ENCODE measurements at regions not wholly inside any gene's neighbourhood (a gene's known extent, or its start where the extent isn't known, plus 50 kb on each side); places are given as distances from the start of the nearest gene placed in this dataset.

DNA sequence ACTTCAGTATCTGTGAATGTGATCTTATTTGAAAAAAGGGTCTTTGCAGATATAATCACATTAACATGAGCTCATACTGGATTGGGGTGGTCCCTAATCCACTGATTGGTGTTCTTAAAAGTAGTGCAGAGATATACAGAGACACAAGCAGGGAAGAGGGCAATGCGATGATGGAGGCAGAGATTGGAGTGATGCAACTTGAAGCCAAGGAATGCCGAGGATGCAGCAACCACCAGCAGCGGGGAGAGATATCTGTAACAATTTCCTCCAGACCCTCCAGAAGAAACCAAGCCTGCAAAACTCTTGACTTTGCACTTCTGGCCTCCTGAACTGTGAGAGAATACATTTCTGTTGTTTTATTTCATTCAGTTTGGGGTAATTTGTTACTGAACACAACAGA, 171.0 kb upstream of the MBNL1 start (continued):
- TF ChIP-seq NR2C2 (CRISPR knock-in tag; IDR thresholded peaks at IDR 0.05) (no peak), PREB (CRISPR knock-in tag; IDR thresholded peaks at IDR 0.05; ENCODE audit: borderline replicate concordance) (no peak), ZNF671 (CRISPR knock-in tag; IDR thresholded peaks at IDR 0.05) (no peak), CREB1 (CRISPR knock-in tag; IDR thresholded peaks at IDR 0.05) (no peak), TP53 (CRISPR knock-in tag; IDR thresholded peaks at IDR 0.05) (no peak), FOXK1 (CRISPR knock-in tag; IDR thresholded peaks at IDR 0.05) (no peak), NR3C1 (CRISPR knock-in tag; conservative IDR thresholded peaks at IDR 0.05; ENCODE audit: low read depth) (no peak)
- TF ChIP-seq, protein P1, sequence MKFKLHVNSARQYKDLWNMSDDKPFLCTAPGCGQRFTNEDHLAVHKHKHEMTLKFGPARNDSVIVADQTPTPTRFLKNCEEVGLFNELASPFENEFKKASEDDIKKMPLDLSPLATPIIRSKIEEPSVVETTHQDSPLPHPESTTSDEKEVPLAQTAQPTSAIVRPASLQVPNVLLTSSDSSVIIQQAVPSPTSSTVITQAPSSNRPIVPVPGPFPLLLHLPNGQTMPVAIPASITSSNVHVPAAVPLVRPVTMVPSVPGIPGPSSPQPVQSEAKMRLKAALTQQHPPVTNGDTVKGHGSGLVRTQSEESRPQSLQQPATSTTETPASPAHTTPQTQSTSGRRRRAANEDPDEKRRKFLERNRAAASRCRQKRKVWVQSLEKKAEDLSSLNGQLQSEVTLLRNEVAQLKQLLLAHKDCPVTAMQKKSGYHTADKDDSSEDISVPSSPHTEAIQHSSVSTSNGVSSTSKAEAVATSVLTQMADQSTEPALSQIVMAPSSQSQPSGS (CRISPR knock-in tag; IDR thresholded peaks at IDR 0.05; ENCODE audit: borderline replicate concordance, low read depth), result no peak

- H3K9me3 Mint-ChIP-seq, result no peaks in the 10 kb centered on the region
- no peak overlapping the region for H3K4me3 Mint-ChIP-seq
- H3K4me1 Mint-ChIP-seq, result peaks cover 3% of the 10 kb centered on the region; the same call in 1 of the 2 replicates
- ATAC-seq, result peak; percentile 73
- DNase-seq (ENCODE audit: low spot score), result no peak
- H3K27ac Mint-ChIP-seq, result no peak overlapping the region
- CTCF ChIA-PET, result interaction anchor here (1.3 kb wide), 1 partner anchor 372 kb away, joined by 4 read pairs; no protein-coding TSS in a partner anchor
- POLR2A ChIA-PET, result no interaction called here
- TF ChIP-seq ZNF396 (CRISPR knock-in tag; IDR thresholded peaks at IDR 0.05; ENCODE audit: borderline replicate concordance) (no peak), AFF4 (CRISPR knock-in tag; IDR thresholded peaks at IDR 0.05; ENCODE audit: borderline replicate concordance) (no peak), ZBTB21 (CRISPR knock-in tag; IDR thresholded peaks at IDR 0.05; ENCODE audit: borderline replicate concordance) (no peak), ZNF219 (CRISPR knock-in tag; IDR thresholded peaks at IDR 0.05; ENCODE audit: borderline replicate concordance) (no peak)
- no peaks in the 10 kb centered on the region for H3K27me3 Mint-ChIP-seq (ENCODE audit: low read depth)
- H3K36me3 Mint-ChIP-seq, result no peaks in the 10 kb centered on the region
Observed at GRCh38 chr3:152100491-152101132, 168.1 kb upstream of the MBNL1 start.

DNA sequence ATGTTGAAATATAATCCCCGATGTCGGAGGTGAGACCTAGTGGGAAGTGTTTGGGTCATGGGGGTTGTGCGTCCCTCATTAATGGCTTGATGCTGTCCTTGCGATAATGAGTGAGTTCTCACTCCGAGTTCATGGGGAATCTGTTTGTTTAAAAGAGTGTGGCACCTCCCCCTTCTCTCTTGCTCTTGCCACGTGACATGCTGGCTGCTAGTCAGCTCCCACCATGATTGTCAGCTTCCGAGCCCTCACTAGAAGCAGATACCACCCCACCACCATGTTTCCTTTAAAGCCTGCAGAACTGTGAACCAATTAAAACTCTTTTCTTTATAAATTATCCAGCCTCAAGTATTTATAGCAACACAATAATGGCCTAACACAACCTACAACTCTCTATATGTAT, 166.3 kb upstream of the MBNL1 start:
- no peak overlapping the region for H3K4me3 Mint-ChIP-seq
- ChIA-PET POLR2A (no interaction called here), CTCF (no interaction called here)
- no peak for ATAC-seq
- no peaks in the 10 kb centered on the region for H3K27me3 Mint-ChIP-seq (ENCODE audit: low read depth)
- no peaks in the 10 kb centered on the region for H3K36me3 Mint-ChIP-seq
- TF ChIP-seq GRHL2 (CRISPR knock-in tag; IDR thresholded peaks at IDR 0.05; ENCODE audit: insufficient replicate concordance, severe bottlenecking), result no peak
- TF ChIP-seq SMAD4 (CRISPR knock-in tag; IDR thresholded peaks at IDR 0.05), result no peak
- TF ChIP-seq, protein P2, sequence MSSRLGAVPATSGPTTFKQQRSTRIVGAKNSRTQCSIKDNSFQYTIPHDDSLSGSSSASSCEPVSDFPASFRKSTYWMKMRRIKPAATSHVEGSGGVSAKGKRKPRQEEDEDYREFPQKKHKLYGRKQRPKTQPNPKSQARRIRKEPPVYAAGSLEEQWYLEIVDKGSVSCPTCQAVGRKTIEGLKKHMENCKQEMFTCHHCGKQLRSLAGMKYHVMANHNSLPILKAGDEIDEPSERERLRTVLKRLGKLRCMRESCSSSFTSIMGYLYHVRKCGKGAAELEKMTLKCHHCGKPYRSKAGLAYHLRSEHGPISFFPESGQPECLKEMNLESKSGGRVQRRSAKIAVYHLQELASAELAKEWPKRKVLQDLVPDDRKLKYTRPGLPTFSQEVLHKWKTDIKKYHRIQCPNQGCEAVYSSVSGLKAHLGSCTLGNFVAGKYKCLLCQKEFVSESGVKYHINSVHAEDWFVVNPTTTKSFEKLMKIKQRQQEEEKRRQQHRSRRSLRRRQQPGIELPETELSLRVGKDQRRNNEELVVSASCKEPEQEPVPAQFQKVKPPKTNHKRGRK (CRISPR knock-in tag; IDR thresholded peaks at IDR 0.05; ENCODE audit: borderline replicate concordance), result no peak
- no peak for TF ChIP-seq ATF1 (CRISPR knock-in tag; IDR thresholded peaks at IDR 0.05)
- TF ChIP-seq ETV6 (CRISPR knock-in tag; IDR thresholded peaks at IDR 0.05), result no peak
- no peak for TF ChIP-seq ZBTB21 (CRISPR knock-in tag; IDR thresholded peaks at IDR 0.05; ENCODE audit: borderline replicate concordance)
- TF ChIP-seq NFE2L1 (CRISPR knock-in tag; IDR thresholded peaks at IDR 0.05), result no peak
- no peak for DNase-seq (ENCODE audit: low spot score)
- H3K9me3 Mint-ChIP-seq, result no peaks in the 10 kb centered on the region
- H3K27ac Mint-ChIP-seq, result no peak overlapping the region
- 0 out of 2 replicates have a peak, but pooled peaks cover 3% of the 10 kb centered on the region for H3K4me1 Mint-ChIP-seq
